Peyer's patch (tissue), 4 donors: ENCODE measurements at regions not wholly inside any gene's neighbourhood (a gene's known extent, or its start where the extent isn't known, plus 50 kb on each side); places are given as distances from the start of the nearest gene placed in this dataset.

Source experiments
- DNase-seq, 3 donors: peaks; one replicate each; pipeline ENCODE4 v3.0.0-alpha.2; 2017 to 2019
- H3K27ac ChIP-seq, 4 donors: fragments of 200-600 bp; sonication (generic); one replicate each; pipeline ENCODE4 v1.5.1; 2016 to 2019
- H3K27me3 ChIP-seq, 2 donors: fragments of 200-600 bp; sonication (generic); one replicate each; pipeline ENCODE4 v1.5.1; 2019
- H3K36me3 ChIP-seq, 3 donors: fragments of 200-600 bp; sonication (generic); one replicate each; pipeline ENCODE4 v1.5.1; 2016 to 2019
- H3K4me1 ChIP-seq, 4 donors: fragments of 200-600 bp; sonication (generic); one replicate each; pipeline ENCODE4 v1.5.1; 2016 to 2019
- H3K4me3 ChIP-seq, 4 donors: fragments of 200-600 bp; sonication (generic); 1 replicate in 3 of 4; 2 replicates in 1 of 4; pipeline ENCODE4 v1.5.1; 2016 to 2019; ENCODE audit warnings: mild to moderate bottlenecking in 1 of 4
- H3K9me3 ChIP-seq, 4 donors: fragments of 200-600 bp; sonication (generic); one replicate each; pipeline ENCODE4 v1.5.1; 2016 to 2019; ENCODE audit warnings: mild to moderate bottlenecking in 1 of 4
- POLR2A ChIP-seq, 2 donors: fragments of 450-650 bp; IDR thresholded peaks; one replicate each; pipeline ENCODE4 v1.5.1; 2017; ENCODE audit warnings: antibody characterized with exemption in 2 of 2, mild to moderate bottlenecking in 2 of 2, moderate library complexity in 2 of 2
- TF ChIP-seq, protein P1 (sequence below), 6 experiments: fragments of 450-650 bp in 4 of 6; fragments of 200-600 bp in 2 of 6; sonication (generic) in 1 of 6; IDR thresholded peaks; one replicate each; pipeline ENCODE4 v1.5.1; 2017 to 2019; ENCODE audit warnings: antibody characterized with exemption in 6 of 6, mild to moderate bottlenecking in 3 of 6, moderate library complexity in 1 of 6

DNA sequence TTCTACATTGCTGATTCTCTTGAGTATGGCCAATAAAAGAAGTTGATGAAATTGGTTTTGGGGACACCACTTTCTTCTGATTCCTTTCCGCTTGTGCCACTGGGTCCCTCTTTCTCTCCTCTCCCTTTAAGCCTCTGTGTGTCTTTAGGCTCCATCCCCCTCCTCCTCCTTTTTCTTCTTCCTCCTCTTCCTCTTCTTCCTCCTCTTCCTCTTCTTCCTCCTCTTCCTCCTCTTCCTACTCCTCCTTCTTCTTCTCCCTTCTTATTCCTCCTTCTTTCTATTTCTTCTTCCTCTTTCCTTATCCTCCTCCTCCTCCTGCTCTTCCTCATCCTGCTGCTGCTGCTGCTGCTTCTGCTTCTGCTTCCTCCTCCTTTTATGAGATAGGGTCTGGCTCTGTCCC is 93.7 kb downstream of the CHD9NB start:
- no peaks in the 10 kb centered on the region for H3K9me3 ChIP-seq
- DNase-seq, result no peak
- no peaks in the 10 kb centered on the region for H3K27me3 ChIP-seq
- H3K36me3 ChIP-seq, result no peaks in the 10 kb centered on the region
- TF ChIP-seq, protein P1, sequence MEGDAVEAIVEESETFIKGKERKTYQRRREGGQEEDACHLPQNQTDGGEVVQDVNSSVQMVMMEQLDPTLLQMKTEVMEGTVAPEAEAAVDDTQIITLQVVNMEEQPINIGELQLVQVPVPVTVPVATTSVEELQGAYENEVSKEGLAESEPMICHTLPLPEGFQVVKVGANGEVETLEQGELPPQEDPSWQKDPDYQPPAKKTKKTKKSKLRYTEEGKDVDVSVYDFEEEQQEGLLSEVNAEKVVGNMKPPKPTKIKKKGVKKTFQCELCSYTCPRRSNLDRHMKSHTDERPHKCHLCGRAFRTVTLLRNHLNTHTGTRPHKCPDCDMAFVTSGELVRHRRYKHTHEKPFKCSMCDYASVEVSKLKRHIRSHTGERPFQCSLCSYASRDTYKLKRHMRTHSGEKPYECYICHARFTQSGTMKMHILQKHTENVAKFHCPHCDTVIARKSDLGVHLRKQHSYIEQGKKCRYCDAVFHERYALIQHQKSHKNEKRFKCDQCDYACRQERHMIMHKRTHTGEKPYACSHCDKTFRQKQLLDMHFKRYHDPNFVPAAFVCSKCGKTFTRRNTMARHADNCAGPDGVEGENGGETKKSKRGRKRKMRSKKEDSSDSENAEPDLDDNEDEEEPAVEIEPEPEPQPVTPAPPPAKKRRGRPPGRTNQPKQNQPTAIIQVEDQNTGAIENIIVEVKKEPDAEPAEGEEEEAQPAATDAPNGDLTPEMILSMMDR (IDR thresholded peaks at IDR 0.05), result no peak
- TF ChIP-seq POLR2A (IDR thresholded peaks at IDR 0.05), result no peak
- H3K4me1 ChIP-seq, result no peaks in the 10 kb centered on the region
- no peak overlapping the region for H3K27ac ChIP-seq
- H3K4me3 ChIP-seq, result no peak overlapping the region

DNA sequence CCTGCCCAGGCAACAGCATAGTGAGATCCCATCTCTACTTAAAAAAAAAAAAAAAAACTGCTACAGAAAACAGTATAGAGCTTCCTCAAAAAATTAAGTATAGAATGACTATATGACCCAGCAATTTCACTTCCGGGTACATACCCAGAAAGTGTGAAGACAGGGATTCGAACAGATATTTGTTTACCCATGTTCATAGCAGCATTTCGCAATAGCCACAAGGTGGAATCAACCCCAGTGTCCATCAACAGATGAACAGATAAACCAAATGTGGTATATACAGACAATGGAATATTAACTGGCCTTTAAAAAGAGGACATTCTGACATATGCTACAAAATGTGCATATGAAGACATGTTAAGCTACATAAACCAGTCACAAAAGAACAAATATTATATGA is 95.5 kb downstream of the CHD9NB start:
- no peak overlapping the region for H3K4me3 ChIP-seq
- H3K4me1 ChIP-seq, result no peaks in the 10 kb centered on the region
- no peak for TF ChIP-seq POLR2A (IDR thresholded peaks at IDR 0.05)
- TF ChIP-seq, protein P1 (IDR thresholded peaks at IDR 0.05), result no peak
- H3K9me3 ChIP-seq, result no peaks in the 10 kb centered on the region
- H3K27me3 ChIP-seq, result no peaks in the 10 kb centered on the region
- no peaks in the 10 kb centered on the region for H3K36me3 ChIP-seq
- DNase-seq, result no peak
- H3K27ac ChIP-seq, result no peak overlapping the region

DNA sequence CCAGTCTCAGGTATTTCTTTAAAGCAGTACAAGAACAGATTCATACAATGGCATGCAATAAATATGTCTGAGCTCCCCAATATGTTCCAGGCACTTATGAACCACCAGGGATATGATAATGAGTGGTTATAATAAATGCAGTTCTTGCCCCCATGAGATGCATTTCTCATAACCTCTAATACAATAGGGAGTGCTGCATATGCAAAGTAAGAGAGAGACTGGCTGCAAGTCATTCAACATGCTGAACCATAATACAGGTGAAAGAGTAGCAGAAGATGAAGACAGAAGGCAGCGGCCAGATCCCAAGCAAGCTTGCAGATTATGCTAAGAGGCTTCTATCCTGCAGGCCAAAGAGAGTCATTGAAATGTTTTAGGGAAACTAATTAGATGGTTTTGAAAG is 96.7 kb downstream of the CHD9NB start:
- Histone ChIP-seq H3K36me3 (no peaks in the 10 kb centered on the region), H3K27ac (no peak overlapping the region), H3K27me3 (no peaks in the 10 kb centered on the region), H3K9me3 (no peaks in the 10 kb centered on the region), H3K4me3 (no peak overlapping the region), H3K4me1 (no peaks in the 10 kb centered on the region)
- DNase-seq, result no peak
- TF ChIP-seq POLR2A (IDR thresholded peaks at IDR 0.05), result no peak
- TF ChIP-seq, protein P1 (IDR thresholded peaks at IDR 0.05), result no peak

DNA sequence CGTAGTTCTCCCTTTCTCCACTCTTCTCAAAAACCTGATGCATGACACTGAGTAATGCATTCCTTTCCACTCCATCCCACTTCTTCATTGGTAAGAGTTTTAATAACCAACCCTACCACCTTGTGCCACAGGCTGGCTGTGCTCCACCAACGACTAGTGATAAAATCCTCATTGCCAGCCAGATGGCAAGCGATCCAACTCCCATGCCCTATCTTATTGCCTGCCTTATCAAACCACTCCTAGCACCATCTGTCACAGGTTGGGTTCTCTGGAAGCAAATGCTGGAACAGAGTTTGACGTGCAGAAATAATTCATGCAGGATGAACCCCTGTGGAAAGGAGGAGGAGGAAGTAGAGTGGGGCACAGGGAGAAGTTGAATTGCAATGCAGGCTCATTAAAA is 99.5 kb downstream of the CHD9NB start:
- Histone ChIP-seq H3K4me3 (no peak overlapping the region), H3K9me3 (no peaks in the 10 kb centered on the region), H3K36me3 (no peaks in the 10 kb centered on the region), H3K27ac (peak overlapping the region in 1 of 4 donors; percentile 28), H3K27me3 (no peaks in the 10 kb centered on the region), H3K4me1 (no peaks in the 10 kb centered on the region)
- DNase-seq, result peak in 2 of 3 donors; percentile 57 to 58
- TF ChIP-seq, protein P1 (IDR thresholded peaks at IDR 0.05), result no peak
- TF ChIP-seq POLR2A (IDR thresholded peaks at IDR 0.05), result no peak

DNA sequence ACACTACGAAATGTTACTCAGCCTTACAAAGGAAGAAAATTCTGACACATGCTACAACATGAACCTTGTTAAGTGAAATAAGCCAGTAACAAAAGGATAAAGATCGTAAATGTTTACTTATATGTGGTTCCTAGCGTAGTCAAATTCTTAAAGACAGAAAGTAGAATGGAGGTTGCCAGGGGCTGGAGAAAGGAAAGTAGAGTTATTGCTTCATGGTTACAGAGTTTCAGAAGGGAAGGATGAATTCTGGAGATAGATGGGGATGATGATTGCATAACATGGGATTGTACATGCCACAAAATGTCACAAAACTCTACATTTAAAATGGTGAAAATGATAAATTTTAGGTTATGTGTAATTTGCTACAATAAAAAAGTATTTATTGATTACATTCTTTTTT is 103.8 kb downstream of the CHD9NB start:
- no peak for DNase-seq
- Histone ChIP-seq H3K27ac (no peak overlapping the region), H3K9me3 (peaks cover 0 to 3% (median 0%) of the 10 kb centered on the region in 4 donors), H3K4me1 (no peaks in the 10 kb centered on the region), H3K4me3 (no peak overlapping the region), H3K27me3 (no peaks in the 10 kb centered on the region), H3K36me3 (no peaks in the 10 kb centered on the region)
- TF ChIP-seq POLR2A (IDR thresholded peaks at IDR 0.05), result no peak
- TF ChIP-seq, protein P1 (IDR thresholded peaks at IDR 0.05), result no peak

DNA sequence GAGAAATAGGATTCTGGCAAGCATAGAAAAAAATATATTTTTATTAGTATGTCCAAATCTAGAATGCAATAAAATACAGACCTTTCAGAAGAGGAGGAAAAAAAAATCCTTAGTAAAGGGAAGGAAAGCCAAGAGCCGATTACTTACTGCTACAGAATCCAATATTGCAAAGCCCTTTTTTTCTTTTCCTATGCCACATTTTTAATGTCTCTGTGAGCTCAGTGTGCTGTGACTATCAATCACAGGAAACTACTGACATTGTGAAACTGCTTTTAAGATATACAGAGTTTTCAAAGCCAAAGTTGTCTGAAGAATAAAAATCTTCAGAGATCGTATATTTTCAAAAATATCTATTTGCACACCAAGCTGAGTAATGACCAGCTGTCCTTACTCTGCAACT is 120.4 kb downstream of the CHD9NB start:
- no peak overlapping the region for H3K4me3 ChIP-seq
- no peaks in the 10 kb centered on the region for H3K4me1 ChIP-seq
- DNase-seq, result no peak

More for the DNA sequence above, 120.4 kb downstream of the CHD9NB start:
- no peaks in the 10 kb centered on the region for H3K36me3 ChIP-seq
- TF ChIP-seq, protein P1 (IDR thresholded peaks at IDR 0.05), result no peak
- TF ChIP-seq POLR2A (IDR thresholded peaks at IDR 0.05), result no peak
- no peaks in the 10 kb centered on the region for H3K27me3 ChIP-seq
- H3K27ac ChIP-seq, result no peak overlapping the region
- H3K9me3 ChIP-seq, result no peaks in the 10 kb centered on the region
